ENCODE measurements at regions not wholly inside any gene's neighbourhood (a gene's known extent, or its start where the extent isn't known, plus 50 kb on each side); places are given as distances from the start of the nearest gene placed in this dataset.

GRCh38 chr1:84090447-84091245 is 53.4 kb upstream of the PRKACB start:
- no peak for DNase-seq (ENCODE audit: low read depth in 2 of 2, low spot score in 1 of 2)

GRCh38 chr1:84089867-84090266 is 54.2 kb upstream of the PRKACB start:
- DNase-seq (ENCODE audit: low read depth in 2 of 2, low spot score in 1 of 2): no peak

- no peak for DNase-seq (ENCODE audit: low read depth in 2 of 2, low spot score in 1 of 2)
Measured at GRCh38 chr1:84089465-84089864, 54.6 kb upstream of the PRKACB start.

GRCh38 chr1:84086616-84087015 is 57.5 kb upstream of the PRKACB start:
- DNase-seq (ENCODE audit: low read depth in 2 of 2, low spot score in 1 of 2): no peak

- no peak for DNase-seq (ENCODE audit: low read depth in 2 of 2, low spot score in 1 of 2)
Measured at GRCh38 chr1:84086189-84086588, 57.9 kb upstream of the PRKACB start.

- no peak for DNase-seq (ENCODE audit: low read depth in 2 of 2, low spot score in 1 of 2)
Measured at GRCh38 chr1:84083307-84083706, 60.8 kb upstream of the PRKACB start.

GRCh38 chr1:84078842-84079202 is 65.2 kb upstream of the PRKACB start:
- DNase-seq (ENCODE audit: low read depth in 2 of 2, low spot score in 1 of 2): no peak

GRCh38 chr1:84078108-84078841 is 65.8 kb upstream of the PRKACB start:
- DNase-seq (ENCODE audit: low read depth in 2 of 2, low spot score in 1 of 2): no peak

GRCh38 chr1:84077476-84078107 is 66.5 kb upstream of the PRKACB start:
- DNase-seq (ENCODE audit: low read depth in 2 of 2, low spot score in 1 of 2): peak; percentile 38 to 67

- no peak for DNase-seq (ENCODE audit: low read depth in 2 of 2, low spot score in 1 of 2)
Measured at GRCh38 chr1:84073266-84073665, 70.8 kb upstream of the PRKACB start.

GRCh38 chr1:84069236-84069845 is 70.4 kb upstream of the TTLL7 start:
- DNase-seq (ENCODE audit: low read depth in 2 of 2, low spot score in 1 of 2): no peak

- DNase-seq (ENCODE audit: low read depth in 2 of 2, low spot score in 1 of 2): no peak
Measured at GRCh38 chr1:84062496-84062895, 63.6 kb upstream of the TTLL7 start.

GRCh38 chr1:84061336-84061735 is 62.4 kb upstream of the TTLL7 start:
- no peak for DNase-seq (ENCODE audit: low read depth in 2 of 2, low spot score in 1 of 2)

- no peak for DNase-seq (ENCODE audit: low read depth in 2 of 2, low spot score in 1 of 2)
Measured at GRCh38 chr1:84060781-84061180, 61.8 kb upstream of the TTLL7 start.

GRCh38 chr1:84048820-84049219 is 49.9 kb upstream of the TTLL7 start:
- DNase-seq (ENCODE audit: low read depth in 2 of 2, low spot score in 1 of 2): no peak
